Coronary artery (tissue), 2 donors: ENCODE measurements at regions not wholly inside any gene's neighbourhood (a gene's known extent, or its start where the extent isn't known, plus 50 kb on each side); places are given as distances from the start of the nearest gene placed in this dataset.

Source experiments
- DNase-seq: peaks from one replicate; pipeline ENCODE4 v3.0.0-alpha.2; 2017; ENCODE audit warnings: low spot score
- H3K27ac ChIP-seq, 2 donors: fragments of 200-600 bp; sonication (generic); one replicate each; pipeline ENCODE4 v1.5.1; 2016 to 2019
- H3K4me3 ChIP-seq: fragments of 200-600 bp; sonication (generic); 2 replicates; pipeline ENCODE4 v1.5.1; 2016; ENCODE audit warnings: mild to moderate bottlenecking, moderate library complexity
- CTCF ChIP-seq: fragments of 200-600 bp; sonication (generic); IDR thresholded peaks from one replicate; pipeline ENCODE4 v1.5.1; 2019; ENCODE audit warnings: antibody characterized with exemption

GRCh38 chr3:31102196-31102879, 207.9 kb upstream of the GADL1 start:
- no peak overlapping the region for H3K27ac ChIP-seq
- TF ChIP-seq CTCF: no peak
- no peak for DNase-seq
- H3K4me3 ChIP-seq: no peak overlapping the region

DNA sequence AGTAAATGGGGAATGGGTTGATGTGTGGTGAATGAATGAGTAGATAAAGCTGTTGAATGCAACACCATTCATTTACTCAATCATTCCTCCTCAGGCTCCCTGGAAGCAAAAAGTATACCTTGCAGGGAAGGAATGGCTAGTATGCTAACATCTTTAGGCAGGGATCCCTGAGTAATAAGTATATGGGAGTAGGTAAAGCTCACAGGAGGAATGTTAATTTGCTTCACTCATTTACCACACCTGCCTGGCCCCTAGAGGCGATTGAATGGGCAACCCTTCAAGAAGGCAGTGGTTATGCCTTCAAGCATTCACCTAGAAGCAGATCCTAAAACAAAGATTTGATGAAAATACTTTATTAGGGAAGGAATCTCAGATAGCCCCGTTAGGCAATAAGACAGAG, 208.7 kb upstream of the GADL1 start:
- Histone ChIP-seq H3K27ac (no peak overlapping the region), H3K4me3 (no peak overlapping the region)
- no peak for TF ChIP-seq CTCF
- no peak for DNase-seq

- no peak overlapping the region for H3K27ac ChIP-seq
- no peak overlapping the region for H3K4me3 ChIP-seq
- no peak for TF ChIP-seq CTCF
- no peak for DNase-seq
These were observed 209.2 kb upstream of the GADL1 start for GRCh38 chr3:31103623-31104180.

- Histone ChIP-seq H3K4me3 (no peak overlapping the region), H3K27ac (no peak overlapping the region)
- no peak for DNase-seq
- TF ChIP-seq CTCF: no peak
These were observed 210.6 kb upstream of the GADL1 start for GRCh38 chr3:31105011-31105410.

GRCh38 chr3:31105438-31106077, 211.1 kb upstream of the GADL1 start:
- Histone ChIP-seq H3K4me3 (no peak overlapping the region), H3K27ac (no peak overlapping the region)
- TF ChIP-seq CTCF: no peak
- no peak for DNase-seq

DNA sequence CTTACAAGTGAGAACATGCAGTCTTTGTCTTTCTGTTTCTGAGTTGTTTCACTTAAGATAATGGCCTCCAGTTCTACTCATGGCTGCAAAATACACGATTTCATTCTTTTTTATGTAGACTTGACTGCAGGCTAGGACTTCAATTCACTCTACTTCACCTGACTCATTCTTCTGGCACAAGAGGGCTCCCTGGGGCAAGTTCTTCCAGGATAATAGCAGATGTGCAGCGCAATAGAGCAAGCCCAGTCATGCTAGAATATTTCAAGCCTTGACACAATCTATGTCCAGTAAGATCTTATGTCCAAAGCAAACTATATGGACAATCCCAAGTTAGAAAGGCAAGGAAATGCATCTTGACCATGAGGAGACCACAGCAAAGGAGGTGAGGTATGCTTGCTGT, 211.7 kb upstream of the GADL1 start:
- no peak for DNase-seq
- H3K27ac ChIP-seq: no peak overlapping the region
- no peak overlapping the region for H3K4me3 ChIP-seq
- no peak for TF ChIP-seq CTCF

DNA sequence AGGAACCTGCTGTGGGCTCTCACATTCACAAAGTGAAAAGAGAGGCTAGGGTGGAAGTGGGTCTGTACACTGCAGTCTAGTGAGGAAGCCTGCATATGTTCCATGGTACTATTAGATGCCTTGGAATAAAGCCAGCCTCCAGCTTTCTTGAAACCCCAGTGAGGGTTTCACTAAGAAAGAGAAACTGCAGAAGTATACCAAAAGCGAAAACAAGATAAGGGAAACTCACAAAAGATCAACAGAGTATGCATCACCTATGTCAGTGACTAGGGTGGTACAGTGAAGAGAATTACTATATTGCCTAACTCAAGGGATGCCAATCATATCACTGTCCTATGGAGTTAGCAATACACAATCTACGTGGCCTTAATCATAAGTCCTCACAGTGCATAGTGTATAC, 212.5 kb upstream of the GADL1 start:
- DNase-seq: no peak
- TF ChIP-seq CTCF: no peak
- Histone ChIP-seq H3K27ac (no peak overlapping the region), H3K4me3 (no peak overlapping the region)
